GM18873 (cell line): ENCODE measurements at regions not wholly inside any gene's neighbourhood (a gene's known extent, or its start where the extent isn't known, plus 50 kb on each side); places are given as distances from the start of the nearest gene placed in this dataset.

Source experiments
- ATAC-seq: cut with Tn5 transposase; IDR thresholded peaks from one replicate; pipeline ENCODE4 v1.9.1; 2021; ENCODE audit warnings: mild to moderate bottlenecking, moderate library complexity, moderate number of reproducible peaks; ENCODE audit not compliant: unreplicated experiment, low FRiP score

GRCh38 chr3:82942041-82942440 is 1180.6 kb upstream of the GBE1 start:
- no peak for ATAC-seq

- no peak for ATAC-seq
Measured at GRCh38 chr3:82940124-82940523, 1178.7 kb upstream of the GBE1 start.

- no peak for ATAC-seq
Measured at GRCh38 chr3:82939491-82940097, 1178.1 kb upstream of the GBE1 start.

- ATAC-seq: no peak
Measured at GRCh38 chr3:82938821-82939328, 1177.4 kb upstream of the GBE1 start.

GRCh38 chr3:82927309-82928253 is 1166.1 kb upstream of the GBE1 start:
- ATAC-seq: no peak

GRCh38 chr3:82891028-82891427 is 1129.6 kb upstream of the GBE1 start:
- ATAC-seq: no peak

- ATAC-seq: no peak
Measured at GRCh38 chr3:82883072-82883471, 1121.6 kb upstream of the GBE1 start.

- ATAC-seq: no peak
Measured at GRCh38 chr3:82875401-82875800, 1114.0 kb upstream of the GBE1 start.

- ATAC-seq: no peak
Measured at GRCh38 chr3:82839871-82840270, 1078.4 kb upstream of the GBE1 start.

- no peak for ATAC-seq
Measured at GRCh38 chr3:82834098-82834497, 1072.7 kb upstream of the GBE1 start.

- no peak for ATAC-seq
Measured at GRCh38 chr3:82824491-82824890, 1063.0 kb upstream of the GBE1 start.

- ATAC-seq: no peak
Measured at GRCh38 chr3:82816086-82816485, 1054.6 kb upstream of the GBE1 start.

- no peak for ATAC-seq
Measured at GRCh38 chr3:82815417-82816058, 1054.1 kb upstream of the GBE1 start.

GRCh38 chr3:82814660-82815059 is 1053.2 kb upstream of the GBE1 start:
- ATAC-seq: no peak

- ATAC-seq: no peak
Measured at GRCh38 chr3:82807781-82808180, 1046.3 kb upstream of the GBE1 start.

- no peak for ATAC-seq
Measured at GRCh38 chr3:82802501-82802900, 1041.1 kb upstream of the GBE1 start.

GRCh38 chr3:82800248-82800647 is 1038.8 kb upstream of the GBE1 start:
- no peak for ATAC-seq

- no peak for ATAC-seq
Measured at GRCh38 chr3:82796765-82797164, 1035.3 kb upstream of the GBE1 start.

- no peak for ATAC-seq
Measured at GRCh38 chr3:82791241-82791640, 1029.8 kb upstream of the GBE1 start.

GRCh38 chr3:82790307-82791097 is 1029.1 kb upstream of the GBE1 start:
- ATAC-seq: no peak
